GM23338 (cell line): ENCODE measurements at regions not wholly inside any gene's neighbourhood (a gene's known extent, or its start where the extent isn't known, plus 50 kb on each side); places are given as distances from the start of the nearest gene placed in this dataset.

Source experiments
- ATAC-seq: fragments of 200-7000 bp; cut with Tn5 transposase; 3 replicates; pipeline ENCODE4 v1.9.1; 2020
- DNase-seq: peaks from one replicate; pipeline ENCODE4 v3.0.0-alpha.2; 2015; ENCODE audit warnings: low spot score
- H2AFZ ChIP-seq: fragments of 200-600 bp; sonication (generic); 2 replicates; pipeline ENCODE4 v1.8.0; 2016; ENCODE audit warnings: antibody characterized with exemption, mild to moderate bottlenecking, moderate library complexity
- H3F3A ChIP-seq: fragments of 200-600 bp; sonication (generic); replicated peaks from 2 replicates; pipeline ENCODE4 v1.8.0; 2017; ENCODE audit warnings: antibody characterized with exemption, mixed run types, low read depth
- H3K27ac ChIP-seq: fragments of 200-600 bp; sonication (generic); 2 replicates; pipeline ENCODE4 v1.6.1; 2016; ENCODE audit warnings: low read depth
- H3K27me3 ChIP-seq: fragments of 200-600 bp; sonication (generic); 2 replicates; pipeline ENCODE4 v1.8.0; 2016; ENCODE audit warnings: mild to moderate bottlenecking, mixed run types, moderate library complexity; ENCODE audit not compliant: insufficient read depth
- H3K36me3 ChIP-seq: fragments of 200-600 bp; sonication (generic); 2 replicates; pipeline ENCODE4 v1.8.0; 2016; ENCODE audit warnings: mild to moderate bottlenecking; ENCODE audit not compliant: insufficient read depth
- H3K4me1 ChIP-seq: fragments of 200-600 bp; sonication (generic); 2 replicates; pipeline ENCODE4 v1.8.0; 2016; ENCODE audit warnings: mild to moderate bottlenecking, moderate library complexity; ENCODE audit not compliant: insufficient read depth
- H3K4me2 ChIP-seq: fragments of 200-600 bp; sonication (generic); 2 replicates; pipeline ENCODE4 v1.7.1; 2017; ENCODE audit warnings: mixed run types
- H3K4me3 ChIP-seq: fragments of 200-600 bp; sonication (generic); 2 replicates; pipeline ENCODE4 v1.6.1; 2016; ENCODE audit warnings: mixed run types
- H3K79me2 ChIP-seq: fragments of 200-600 bp; sonication (generic); replicated peaks from 2 replicates; pipeline ENCODE4 v1.8.0; 2017; ENCODE audit warnings: mild to moderate bottlenecking; ENCODE audit not compliant: insufficient read depth
- H3K9me2 ChIP-seq: fragments of 200-600 bp; sonication (generic); 2 replicates; pipeline ENCODE4 v1.8.0; 2017; ENCODE audit not compliant: insufficient read depth
- H4K20me1 ChIP-seq: fragments of 200-600 bp; sonication (generic); replicated peaks from 2 replicates; pipeline ENCODE4 v1.8.0; 2017; ENCODE audit warnings: mild to moderate bottlenecking; ENCODE audit not compliant: insufficient read depth
- H3K27ac Mint-ChIP-seq: 2 replicates; pipeline ENCODE4 v1.8.0; 2020; ENCODE audit warnings: inconsistent platforms, mild to moderate bottlenecking, moderate library complexity, mixed read lengths
- H3K27me3 Mint-ChIP-seq: 3 replicates; pipeline ENCODE4 v1.8.0; 2022; ENCODE audit warnings: low read depth, mild to moderate bottlenecking, moderate library complexity, mixed read lengths, inconsistent platforms; ENCODE audit not compliant: insufficient read depth, poor library complexity
- H3K36me3 Mint-ChIP-seq: 3 replicates; pipeline ENCODE4 v1.8.0; 2021; ENCODE audit warnings: low read depth, mild to moderate bottlenecking, inconsistent platforms, moderate library complexity, mixed read lengths
- H3K4me1 Mint-ChIP-seq: 3 replicates; pipeline ENCODE4 v1.8.0; 2020; ENCODE audit warnings: mild to moderate bottlenecking, inconsistent platforms, mixed read lengths
- H3K4me3 Mint-ChIP-seq: 3 replicates; pipeline ENCODE4 v1.8.0; 2021; ENCODE audit warnings: moderate library complexity, mild to moderate bottlenecking, inconsistent platforms, mixed read lengths
- H3K9me3 Mint-ChIP-seq: 3 replicates; pipeline ENCODE4 v1.8.0; 2020; ENCODE audit warnings: moderate library complexity, mild to moderate bottlenecking, inconsistent platforms, mixed read lengths
- CREB1 ChIP-seq: fragments of 250-450 bp; sonication (Bioruptor Pico); IDR thresholded peaks from 2 replicates; pipeline ENCODE4 v1.5.0; 2020; ENCODE audit warnings: low read depth, mild to moderate bottlenecking, moderate library complexity
- CTCF ChIP-seq, 2 experiments: fragments of 200-600 bp in 1 of 2; sonication (generic) in 1 of 2; conservative IDR thresholded peaks; 2 replicates each; pipeline versions ENCODE4 v1.5.1 to v1.6.1; 2016 to 2017; ENCODE audit warnings: antibody characterized with exemption in 2 of 2, low read depth in 2 of 2, mild to moderate bottlenecking in 2 of 2, moderate library complexity in 1 of 2
- ETS1 ChIP-seq: IDR thresholded peaks from 2 replicates; pipeline ENCODE4 v1.6.1; 2016; ENCODE audit warnings: antibody characterized with exemption
- EZH2 ChIP-seq: fragments of 200-600 bp; sonication (generic); IDR thresholded peaks from one replicate; pipeline ENCODE4 v1.8.0; 2017; ENCODE audit warnings: antibody characterized with exemption, mild to moderate bottlenecking, low read depth; ENCODE audit not compliant: unreplicated experiment
- EZH2phosphoT487 ChIP-seq: fragments of 200-600 bp; sonication (generic); IDR thresholded peaks from one replicate; pipeline ENCODE4 v1.8.1; 2018; ENCODE audit warnings: antibody characterized with exemption; ENCODE audit not compliant: unreplicated experiment
- JUNB ChIP-seq: IDR thresholded peaks from one replicate; pipeline ENCODE4 v1.6.1; 2016; ENCODE audit warnings: antibody characterized with exemption; ENCODE audit not compliant: unreplicated experiment
- NANOG ChIP-seq: IDR thresholded peaks from 2 replicates; pipeline ENCODE4 v1.6.1; 2016; ENCODE audit warnings: antibody characterized with exemption, borderline replicate concordance
- POLR2AphosphoS5 ChIP-seq: IDR thresholded peaks from 2 replicates; pipeline ENCODE4 v1.6.1; 2016; ENCODE audit warnings: antibody characterized with exemption, low read depth
- REST ChIP-seq: IDR thresholded peaks from one replicate; pipeline ENCODE4 v1.6.1; 2018; ENCODE audit warnings: antibody characterized with exemption; ENCODE audit not compliant: unreplicated experiment
- STAT1 ChIP-seq: IDR thresholded peaks from one replicate; pipeline ENCODE4 v1.6.1; 2016; ENCODE audit warnings: antibody characterized with exemption; ENCODE audit not compliant: unreplicated experiment
- ZNF114 ChIP-seq: fragments of 250-450 bp; sonication (Bioruptor Pico); IDR thresholded peaks from 2 replicates; pipeline ENCODE4 v1.5.0; 2020; ENCODE audit warnings: mild to moderate bottlenecking, moderate library complexity
- ZNF331 ChIP-seq: fragments of 250-450 bp; sonication (Bioruptor Pico); IDR thresholded peaks from 2 replicates; pipeline ENCODE4 v1.5.0; 2020; ENCODE audit warnings: low read depth, mild to moderate bottlenecking, moderate library complexity
- ZNF462 ChIP-seq: fragments of 250-450 bp; sonication (Bioruptor Pico); IDR thresholded peaks from 2 replicates; pipeline ENCODE4 v1.5.0; 2020; ENCODE audit warnings: mild to moderate bottlenecking, moderate library complexity

GRCh38 chr1:81471255-81471654, 329.5 kb upstream of the ADGRL2 start:
- peaks cover 11% of the 10 kb centered on the region for H3K4me1 Mint-ChIP-seq
- ATAC-seq: no peak
- TF ChIP-seq CTCF (conservative IDR thresholded peaks at IDR 0.05; ENCODE audit: low read depth in 2 of 2): no peak; a peak in 1 of 4 replicates
- TF ChIP-seq ZNF114 (CRISPR knock-in tag): no peak
- no peak for TF ChIP-seq ZNF331
- no peak for TF ChIP-seq CREB1 (CRISPR knock-in tag)
- TF ChIP-seq EZH2: no peak
- TF ChIP-seq ZNF462 (CRISPR knock-in tag): no peak
- TF ChIP-seq NANOG: no peak
- TF ChIP-seq EZH2phosphoT487: no peak
- no peak for TF ChIP-seq JUNB
- TF ChIP-seq POLR2AphosphoS5: no peak
- TF ChIP-seq STAT1: no peak
- TF ChIP-seq REST: no peak
- TF ChIP-seq ETS1: no peak

More at GRCh38 chr1:81471255-81471654, 329.5 kb upstream of the ADGRL2 start:
- Histone ChIP-seq H3K79me2 (no peaks in the 10 kb centered on the region), H2AFZ (no peak overlapping the region), H3K4me3 (no peak overlapping the region), H3F3A (no peaks in the 10 kb centered on the region), H3K4me2 (no peak overlapping the region), H3K27ac (no peak overlapping the region), H4K20me1 (no peaks in the 10 kb centered on the region), H3K36me3 (no peaks in the 10 kb centered on the region), H3K27me3 (no peaks in the 10 kb centered on the region), H3K4me1 (peaks cover 10% of the 10 kb centered on the region), H3K9me2 (no peaks in the 10 kb centered on the region)
- Mint-ChIP-seq H3K36me3 (no peaks in the 10 kb centered on the region), H3K27ac (no peak overlapping the region), H3K27me3 (no peaks in the 10 kb centered on the region), H3K9me3 (no peaks in the 10 kb centered on the region), H3K4me3 (no peak overlapping the region)
- DNase-seq: no peak
